ENCODE measurements at regions not wholly inside any gene's neighbourhood (a gene's known extent, or its start where the extent isn't known, plus 50 kb on each side); places are given as distances from the start of the nearest gene placed in this dataset.

- no peak overlapping the region for H3K27ac ChIP-seq (ENCODE audit: insufficient read length, low read depth, low read length)
- Mint-ChIP-seq H3K4me3 (no peak overlapping the region), H3K36me3 (ENCODE audit: insufficient read depth in 1 of 3, low read depth in 3 of 3) (no peaks in the 10 kb centered on the region), H3K27me3 (ENCODE audit: low read depth) (no peaks in the 10 kb centered on the region), H3K27ac (no peak overlapping the region; a peak in 1 of 7 replicates), H3K9me3 (no peaks in the 10 kb centered on the region), H3K4me1 (no peaks in the 10 kb centered on the region)
- no peak overlapping the region for H2AK5ac ChIP-seq (ENCODE audit: insufficient read length, low read length)
- no peak overlapping the region for H3K23ac ChIP-seq (ENCODE audit: insufficient read length, low read depth, low read length)
- H3K4ac ChIP-seq (ENCODE audit: low read depth, low read length): no peak overlapping the region
- no peak overlapping the region for H3K14ac ChIP-seq (ENCODE audit: insufficient read depth, low read length)
- no peak overlapping the region for H3K9ac ChIP-seq (ENCODE audit: extremely low read depth, insufficient read length, low read length)
- no peak overlapping the region for H2BK12ac ChIP-seq (ENCODE audit: insufficient read length, low read depth, low read length)
- H3K56ac ChIP-seq (ENCODE audit: insufficient read length, low read depth, low read length): no peak overlapping the region
- H2BK20ac ChIP-seq (ENCODE audit: low read depth, low read length, poor library complexity, severe bottlenecking): no peak overlapping the region
- H4K20me1 ChIP-seq (ENCODE audit: control insufficient read depth, insufficient read depth, insufficient read length): no peaks in the 10 kb centered on the region
- H4K91ac ChIP-seq (ENCODE audit: insufficient read length, low read depth, low read length): no peak overlapping the region
- no peak for DNase-seq
- H3K79me2 ChIP-seq (ENCODE audit: insufficient read depth, low read length): no peaks in the 10 kb centered on the region
- no peak overlapping the region for H2AFZ ChIP-seq (ENCODE audit: low read length)
- no peaks in the 10 kb centered on the region for H3K23me2 ChIP-seq (ENCODE audit: insufficient read length, low read depth, low read length, poor library complexity, severe bottlenecking)
- no peaks in the 10 kb centered on the region for H3K4me1 ChIP-seq (ENCODE audit: insufficient read depth, low read length)
- no CpG with 5 or more reads among the region's 7 CpGs for WGBS (ENCODE audit: extremely low coverage, insufficient read length, low lambda C conversion rate)
- H3K27me3 ChIP-seq (ENCODE audit: insufficient read depth, low read length): no peaks in the 10 kb centered on the region
- H2BK5ac ChIP-seq (ENCODE audit: insufficient read length, low read length): no peak overlapping the region
- H3K9me3 ChIP-seq (ENCODE audit: control insufficient read depth, low read depth, low read length): no peaks in the 10 kb centered on the region
- no peak overlapping the region for H2BK120ac ChIP-seq (ENCODE audit: low read depth, low read length, poor library complexity, severe bottlenecking)
- H3T11ph ChIP-seq (ENCODE audit: low read length): no peak overlapping the region
- TF ChIP-seq, protein P1, sequence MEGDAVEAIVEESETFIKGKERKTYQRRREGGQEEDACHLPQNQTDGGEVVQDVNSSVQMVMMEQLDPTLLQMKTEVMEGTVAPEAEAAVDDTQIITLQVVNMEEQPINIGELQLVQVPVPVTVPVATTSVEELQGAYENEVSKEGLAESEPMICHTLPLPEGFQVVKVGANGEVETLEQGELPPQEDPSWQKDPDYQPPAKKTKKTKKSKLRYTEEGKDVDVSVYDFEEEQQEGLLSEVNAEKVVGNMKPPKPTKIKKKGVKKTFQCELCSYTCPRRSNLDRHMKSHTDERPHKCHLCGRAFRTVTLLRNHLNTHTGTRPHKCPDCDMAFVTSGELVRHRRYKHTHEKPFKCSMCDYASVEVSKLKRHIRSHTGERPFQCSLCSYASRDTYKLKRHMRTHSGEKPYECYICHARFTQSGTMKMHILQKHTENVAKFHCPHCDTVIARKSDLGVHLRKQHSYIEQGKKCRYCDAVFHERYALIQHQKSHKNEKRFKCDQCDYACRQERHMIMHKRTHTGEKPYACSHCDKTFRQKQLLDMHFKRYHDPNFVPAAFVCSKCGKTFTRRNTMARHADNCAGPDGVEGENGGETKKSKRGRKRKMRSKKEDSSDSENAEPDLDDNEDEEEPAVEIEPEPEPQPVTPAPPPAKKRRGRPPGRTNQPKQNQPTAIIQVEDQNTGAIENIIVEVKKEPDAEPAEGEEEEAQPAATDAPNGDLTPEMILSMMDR (conservative IDR thresholded peaks at IDR 0.05): no peak
- no peak overlapping the region for H2BK15ac ChIP-seq (ENCODE audit: low read depth, low read length)
- no peak overlapping the region for H4K8ac ChIP-seq (replicated peaks; ENCODE audit: insufficient read length, low read depth, low read length)
- no peak overlapping the region for H3K4me2 ChIP-seq (ENCODE audit: insufficient read depth, insufficient read length, low read length)
- H3K79me1 ChIP-seq (ENCODE audit: insufficient read depth, low read depth, low read length, poor library complexity, severe bottlenecking): no peaks in the 10 kb centered on the region
- no peak overlapping the region for H3K18ac ChIP-seq (ENCODE audit: insufficient read length, low read depth, low read length)
- no peak overlapping the region for H4K5ac ChIP-seq (ENCODE audit: insufficient read length, low read depth, low read length)
Observed at GRCh38 chr11:97909614-97910399, 1110.9 kb upstream of the CNTN5 start.
